ENCODE measurements at regions not wholly inside any gene's neighbourhood (a gene's known extent, or its start where the extent isn't known, plus 50 kb on each side); places are given as distances from the start of the nearest gene placed in this dataset.

DNA sequence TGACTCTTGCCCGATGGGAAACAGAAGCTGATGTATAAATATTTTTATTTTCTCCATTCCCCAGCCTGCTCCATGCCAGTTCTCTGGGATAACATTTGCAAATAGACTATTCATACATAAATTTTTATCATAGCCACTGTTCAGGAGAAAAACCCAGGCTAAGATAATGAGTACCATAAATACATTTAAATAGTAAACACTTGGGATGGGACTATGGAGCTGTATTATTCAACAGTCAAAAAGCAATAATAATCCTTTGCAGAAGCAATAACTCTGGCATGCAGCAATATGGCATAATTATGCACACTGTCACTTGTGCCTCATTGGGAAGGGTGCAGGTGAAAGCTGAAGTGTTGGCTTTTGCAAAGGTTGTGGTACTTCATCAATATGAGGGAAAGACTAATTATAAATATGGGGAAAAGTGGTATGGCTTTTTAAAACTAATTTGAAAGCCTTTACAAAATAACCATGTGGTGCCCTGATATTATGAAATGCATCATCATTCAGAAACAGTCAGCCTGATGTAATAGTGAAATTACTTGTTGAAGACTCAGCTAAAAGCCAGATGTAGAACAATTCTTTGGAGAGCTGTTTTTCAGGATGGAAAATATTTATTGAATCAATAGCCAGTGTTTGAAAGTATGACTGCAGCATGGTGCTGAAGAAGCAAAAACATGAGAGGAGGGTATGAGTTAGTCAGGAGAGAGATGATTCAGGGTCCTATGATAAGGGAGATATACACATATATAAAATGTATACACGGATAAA, 2476.7 kb downstream of the PCDH9 start:
- DNase-seq (ENCODE audit: low read depth, low spot score): no peak
- ChIA-PET POLR2A (no interaction called here), CTCF (no interaction called here)
- Histone ChIP-seq H3K27me3 (ENCODE audit: control insufficient read depth, insufficient read depth, low read length) (no peaks in the 10 kb centered on the region), H3K27ac (ENCODE audit: low read depth, low read length) (no peak overlapping the region), H3K4me3 (ENCODE audit: low read depth, low read length) (no peak overlapping the region), H3K9me3 (ENCODE audit: control insufficient read depth, insufficient read depth, low read length) (no peaks in the 10 kb centered on the region)
- TF ChIP-seq, protein P1, sequence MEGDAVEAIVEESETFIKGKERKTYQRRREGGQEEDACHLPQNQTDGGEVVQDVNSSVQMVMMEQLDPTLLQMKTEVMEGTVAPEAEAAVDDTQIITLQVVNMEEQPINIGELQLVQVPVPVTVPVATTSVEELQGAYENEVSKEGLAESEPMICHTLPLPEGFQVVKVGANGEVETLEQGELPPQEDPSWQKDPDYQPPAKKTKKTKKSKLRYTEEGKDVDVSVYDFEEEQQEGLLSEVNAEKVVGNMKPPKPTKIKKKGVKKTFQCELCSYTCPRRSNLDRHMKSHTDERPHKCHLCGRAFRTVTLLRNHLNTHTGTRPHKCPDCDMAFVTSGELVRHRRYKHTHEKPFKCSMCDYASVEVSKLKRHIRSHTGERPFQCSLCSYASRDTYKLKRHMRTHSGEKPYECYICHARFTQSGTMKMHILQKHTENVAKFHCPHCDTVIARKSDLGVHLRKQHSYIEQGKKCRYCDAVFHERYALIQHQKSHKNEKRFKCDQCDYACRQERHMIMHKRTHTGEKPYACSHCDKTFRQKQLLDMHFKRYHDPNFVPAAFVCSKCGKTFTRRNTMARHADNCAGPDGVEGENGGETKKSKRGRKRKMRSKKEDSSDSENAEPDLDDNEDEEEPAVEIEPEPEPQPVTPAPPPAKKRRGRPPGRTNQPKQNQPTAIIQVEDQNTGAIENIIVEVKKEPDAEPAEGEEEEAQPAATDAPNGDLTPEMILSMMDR (IDR thresholded peaks at IDR 0.05; ENCODE audit: low read depth, low read length): no peak

GRCh38 chr13:64749301-64749700, 2480.8 kb downstream of the PCDH9 start:
- TF ChIP-seq, protein P1 (IDR thresholded peaks at IDR 0.05; ENCODE audit: low read depth, low read length): no peak
- Histone ChIP-seq H3K9me3 (ENCODE audit: control insufficient read depth, insufficient read depth, low read length) (no peaks in the 10 kb centered on the region), H3K4me3 (ENCODE audit: low read depth, low read length) (no peak overlapping the region), H3K27me3 (ENCODE audit: control insufficient read depth, insufficient read depth, low read length) (no peaks in the 10 kb centered on the region), H3K27ac (ENCODE audit: low read depth, low read length) (no peak overlapping the region)
- ChIA-PET CTCF (interaction anchor here (0.6 to 0.7 kb wide), 2 partner anchors 156 to 540 kb away, joined by 3 read pairs; no protein-coding TSS in a partner anchor), POLR2A (no interaction called here)
- DNase-seq (ENCODE audit: low read depth, low spot score): no peak

DNA sequence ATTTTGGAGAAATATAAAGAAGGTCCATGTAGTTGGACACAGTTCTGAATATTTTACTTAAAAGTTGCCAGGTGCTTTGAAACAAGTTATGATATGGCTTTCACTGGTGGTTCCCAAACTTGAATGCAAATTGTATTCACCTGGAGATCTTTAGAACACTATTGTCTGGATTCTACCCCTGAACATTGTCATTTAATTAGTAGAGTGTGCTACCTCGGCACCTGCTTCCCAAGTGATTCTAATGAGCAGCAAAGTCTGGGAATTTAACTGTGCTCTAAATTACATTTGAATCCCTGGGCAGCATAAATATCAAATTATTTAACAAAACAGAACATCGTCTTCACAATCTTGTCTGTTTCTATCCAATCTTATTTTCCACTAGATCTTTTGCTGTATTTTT, 2483.3 kb downstream of the PCDH9 start:
- H3K27me3 ChIP-seq (ENCODE audit: control insufficient read depth, insufficient read depth, low read length): no peaks in the 10 kb centered on the region
- DNase-seq (ENCODE audit: low read depth, low spot score): no peak
- H3K4me3 ChIP-seq (ENCODE audit: low read depth, low read length): no peak overlapping the region
- ChIA-PET CTCF (no interaction called here), POLR2A (no interaction called here)
- TF ChIP-seq, protein P1 (IDR thresholded peaks at IDR 0.05; ENCODE audit: low read depth, low read length): no peak
- H3K9me3 ChIP-seq (ENCODE audit: control insufficient read depth, insufficient read depth, low read length): no peaks in the 10 kb centered on the region
- H3K27ac ChIP-seq (ENCODE audit: low read depth, low read length): no peak overlapping the region

DNA sequence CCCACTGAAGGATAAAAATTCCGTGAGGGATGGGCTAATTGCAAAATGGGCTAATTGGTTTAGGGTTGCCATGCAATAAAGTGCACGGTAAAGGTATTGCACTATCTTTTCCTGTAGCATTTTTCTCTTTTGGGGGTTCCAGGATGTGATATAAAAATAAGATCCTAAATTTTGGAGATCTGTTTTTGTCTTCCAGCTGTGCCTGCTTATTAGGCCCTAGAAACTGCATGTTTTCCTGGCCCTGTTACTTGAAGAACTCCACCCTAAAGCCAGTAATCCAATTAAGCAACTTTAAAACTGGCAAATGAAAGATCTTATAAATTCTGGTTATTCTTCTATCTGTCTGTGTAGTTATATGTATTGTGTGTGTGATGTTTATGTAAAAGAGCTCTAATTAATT, 2489.6 kb downstream of the PCDH9 start:
- TF ChIP-seq, protein P1 (IDR thresholded peaks at IDR 0.05; ENCODE audit: low read depth, low read length): no peak
- DNase-seq (ENCODE audit: low read depth, low spot score): no peak
- no peaks in the 10 kb centered on the region for H3K27me3 ChIP-seq (ENCODE audit: control insufficient read depth, insufficient read depth, low read length)
- H3K4me3 ChIP-seq (ENCODE audit: low read depth, low read length): no peak overlapping the region
- H3K27ac ChIP-seq (ENCODE audit: low read depth, low read length): no peak overlapping the region
- ChIA-PET CTCF (no interaction called here), POLR2A (no interaction called here)
- no peaks in the 10 kb centered on the region for H3K9me3 ChIP-seq (ENCODE audit: control insufficient read depth, insufficient read depth, low read length)

DNA sequence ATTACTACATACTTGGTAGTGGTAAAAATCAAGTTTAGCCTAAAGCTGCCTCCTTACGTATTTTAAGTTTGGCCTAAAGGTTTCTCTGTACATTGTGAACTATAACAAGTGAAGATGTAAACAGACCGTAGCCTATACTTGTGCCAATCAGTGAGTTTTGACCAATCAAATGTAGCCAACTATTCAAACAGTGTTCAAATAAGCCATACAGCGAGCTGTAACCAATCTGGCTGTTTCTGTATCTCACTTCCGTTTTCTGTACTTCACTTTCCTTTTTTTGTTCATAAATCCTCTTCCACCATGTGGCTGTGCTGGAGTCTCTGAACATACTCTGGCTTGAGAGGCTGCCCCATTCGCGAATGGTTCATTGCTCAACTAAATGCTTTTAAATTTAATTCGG, 2504.6 kb downstream of the PCDH9 start:
- ChIA-PET POLR2A (no interaction called here), CTCF (no interaction called here)

More for the DNA sequence above, 2504.6 kb downstream of the PCDH9 start:
- H3K9me3 ChIP-seq (ENCODE audit: control insufficient read depth, insufficient read depth, low read length): no peaks in the 10 kb centered on the region
- TF ChIP-seq, protein P1 (IDR thresholded peaks at IDR 0.05; ENCODE audit: low read depth, low read length): no peak
- H3K4me3 ChIP-seq (ENCODE audit: low read depth, low read length): no peak overlapping the region
- H3K27ac ChIP-seq (ENCODE audit: low read depth, low read length): no peak overlapping the region
- H3K27me3 ChIP-seq (ENCODE audit: control insufficient read depth, insufficient read depth, low read length): no peaks in the 10 kb centered on the region
- no peak for DNase-seq (ENCODE audit: low read depth, low spot score)

Measured in AG04450 (cell line).